ENCODE measurements at regions not wholly inside any gene's neighbourhood (a gene's known extent, or its start where the extent isn't known, plus 50 kb on each side); places are given as distances from the start of the nearest gene placed in this dataset.

- TF ChIP-seq CTCF (IDR thresholded peaks at IDR 0.05) (no peak), POLR2AphosphoS5 (IDR thresholded peaks at IDR 0.05; ENCODE audit: insufficient read depth in 1 of 2, low read depth in 1 of 2) (no peak)
Measured at GRCh38 chr11:95494167-95494566, 263.2 kb upstream of the SESN3 start.
